ENCODE measurements at regions not wholly inside any gene's neighbourhood (a gene's known extent, or its start where the extent isn't known, plus 50 kb on each side); places are given as distances from the start of the nearest gene placed in this dataset.

DNA sequence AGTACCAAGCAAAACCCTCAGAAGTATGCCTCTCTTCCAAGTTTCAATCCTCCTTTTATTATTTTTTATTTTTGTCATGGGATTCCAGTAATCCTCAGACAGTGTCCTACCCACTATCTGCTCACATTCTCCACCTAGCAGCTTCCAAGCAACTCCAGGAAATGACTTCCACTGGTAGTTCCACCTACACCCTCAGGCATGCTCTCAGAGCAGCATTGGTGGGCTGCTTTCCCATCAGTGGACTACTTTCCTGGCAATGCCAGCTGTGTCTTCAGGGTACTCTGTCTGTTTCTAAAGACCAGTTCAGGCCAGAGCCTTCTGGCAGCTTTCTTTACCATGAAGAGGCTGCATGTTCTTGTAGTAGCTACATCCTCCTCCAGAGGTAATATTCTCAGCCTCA, 244.0 kb downstream of the HGF start:
- TF ChIP-seq, protein P1, sequence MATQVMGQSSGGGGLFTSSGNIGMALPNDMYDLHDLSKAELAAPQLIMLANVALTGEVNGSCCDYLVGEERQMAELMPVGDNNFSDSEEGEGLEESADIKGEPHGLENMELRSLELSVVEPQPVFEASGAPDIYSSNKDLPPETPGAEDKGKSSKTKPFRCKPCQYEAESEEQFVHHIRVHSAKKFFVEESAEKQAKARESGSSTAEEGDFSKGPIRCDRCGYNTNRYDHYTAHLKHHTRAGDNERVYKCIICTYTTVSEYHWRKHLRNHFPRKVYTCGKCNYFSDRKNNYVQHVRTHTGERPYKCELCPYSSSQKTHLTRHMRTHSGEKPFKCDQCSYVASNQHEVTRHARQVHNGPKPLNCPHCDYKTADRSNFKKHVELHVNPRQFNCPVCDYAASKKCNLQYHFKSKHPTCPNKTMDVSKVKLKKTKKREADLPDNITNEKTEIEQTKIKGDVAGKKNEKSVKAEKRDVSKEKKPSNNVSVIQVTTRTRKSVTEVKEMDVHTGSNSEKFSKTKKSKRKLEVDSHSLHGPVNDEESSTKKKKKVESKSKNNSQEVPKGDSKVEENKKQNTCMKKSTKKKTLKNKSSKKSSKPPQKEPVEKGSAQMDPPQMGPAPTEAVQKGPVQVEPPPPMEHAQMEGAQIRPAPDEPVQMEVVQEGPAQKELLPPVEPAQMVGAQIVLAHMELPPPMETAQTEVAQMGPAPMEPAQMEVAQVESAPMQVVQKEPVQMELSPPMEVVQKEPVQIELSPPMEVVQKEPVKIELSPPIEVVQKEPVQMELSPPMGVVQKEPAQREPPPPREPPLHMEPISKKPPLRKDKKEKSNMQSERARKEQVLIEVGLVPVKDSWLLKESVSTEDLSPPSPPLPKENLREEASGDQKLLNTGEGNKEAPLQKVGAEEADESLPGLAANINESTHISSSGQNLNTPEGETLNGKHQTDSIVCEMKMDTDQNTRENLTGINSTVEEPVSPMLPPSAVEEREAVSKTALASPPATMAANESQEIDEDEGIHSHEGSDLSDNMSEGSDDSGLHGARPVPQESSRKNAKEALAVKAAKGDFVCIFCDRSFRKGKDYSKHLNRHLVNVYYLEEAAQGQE (IDR thresholded peaks at IDR 0.05; ENCODE audit: low read depth) = no peak
- no peak for TF ChIP-seq CREB1 (IDR thresholded peaks at IDR 0.05; ENCODE audit: low read depth)
- TF ChIP-seq, protein P2, sequence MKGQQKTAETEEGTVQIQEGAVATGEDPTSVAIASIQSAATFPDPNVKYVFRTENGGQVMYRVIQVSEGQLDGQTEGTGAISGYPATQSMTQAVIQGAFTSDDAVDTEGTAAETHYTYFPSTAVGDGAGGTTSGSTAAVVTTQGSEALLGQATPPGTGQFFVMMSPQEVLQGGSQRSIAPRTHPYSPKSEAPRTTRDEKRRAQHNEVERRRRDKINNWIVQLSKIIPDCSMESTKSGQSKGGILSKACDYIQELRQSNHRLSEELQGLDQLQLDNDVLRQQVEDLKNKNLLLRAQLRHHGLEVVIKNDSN (IDR thresholded peaks at IDR 0.05) = no peak
- no peak for TF ChIP-seq TCF12 (IDR thresholded peaks at IDR 0.05; ENCODE audit: low read depth)
- TF ChIP-seq, protein P3, sequence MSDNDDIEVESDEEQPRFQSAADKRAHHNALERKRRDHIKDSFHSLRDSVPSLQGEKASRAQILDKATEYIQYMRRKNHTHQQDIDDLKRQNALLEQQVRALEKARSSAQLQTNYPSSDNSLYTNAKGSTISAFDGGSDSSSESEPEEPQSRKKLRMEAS (IDR thresholded peaks at IDR 0.05) = no peak
- no peak for TF ChIP-seq EP300 (IDR thresholded peaks at IDR 0.05; ENCODE audit: borderline replicate concordance)
- TF ChIP-seq RAD21 (IDR thresholded peaks at IDR 0.05; ENCODE audit: low read depth) = no peak
- no peak for TF ChIP-seq TAF1 (IDR thresholded peaks at IDR 0.05; ENCODE audit: low read depth)
- TF ChIP-seq ZBTB7A (IDR thresholded peaks at IDR 0.05; ENCODE audit: low read depth) = no peak
- TF ChIP-seq TEAD4 (IDR thresholded peaks at IDR 0.05) = no peak
- no peak for TF ChIP-seq FOXM1 (IDR thresholded peaks at IDR 0.05; ENCODE audit: borderline replicate concordance, low read depth)

All from Ishikawa (cell line).